ENCODE measurements at regions not wholly inside any gene's neighbourhood (a gene's known extent, or its start where the extent isn't known, plus 50 kb on each side); places are given as distances from the start of the nearest gene placed in this dataset.

GRCh38 chr6:15922510-15923250 is 206.2 kb upstream of the MYLIP start:
- Histone ChIP-seq H2AFZ (no peak overlapping the region), H3K4me2 (ENCODE audit: low read length) (no peak overlapping the region), H3K79me2 (no peaks in the 10 kb centered on the region), H3K9me3 (ENCODE audit: control insufficient read depth, low read length) (no peaks in the 10 kb centered on the region), H3K36me3 (ENCODE audit: control insufficient read depth, insufficient read depth, low read length) (no peaks in the 10 kb centered on the region), H3K4me3 (ENCODE audit: low read depth, low read length) (no peak overlapping the region), H3K27me3 (ENCODE audit: control insufficient read depth, insufficient read depth, low read length) (no peaks in the 10 kb centered on the region), H3K4me1 (no peaks in the 10 kb centered on the region), H3K27ac (no peak overlapping the region), H3K9ac (no peak overlapping the region)
- TF ChIP-seq CTCF (IDR thresholded peaks at IDR 0.05) = no peak

GRCh38 chr6:15921243-15921642 is 207.6 kb upstream of the MYLIP start:
- H3K4me3 ChIP-seq (ENCODE audit: low read depth, low read length) = no peak overlapping the region
- H3K27me3 ChIP-seq (ENCODE audit: control insufficient read depth, insufficient read depth, low read length) = no peaks in the 10 kb centered on the region
- TF ChIP-seq CTCF (IDR thresholded peaks at IDR 0.05) = no peak
- no peaks in the 10 kb centered on the region for H3K9me3 ChIP-seq (ENCODE audit: control insufficient read depth, low read length)
- H3K4me1 ChIP-seq = no peaks in the 10 kb centered on the region
- H3K4me2 ChIP-seq (ENCODE audit: low read length) = no peak overlapping the region
- no peak overlapping the region for H2AFZ ChIP-seq
- H3K36me3 ChIP-seq (ENCODE audit: control insufficient read depth, insufficient read depth, low read length) = no peaks in the 10 kb centered on the region
- no peak overlapping the region for H3K27ac ChIP-seq
- no peak overlapping the region for H3K9ac ChIP-seq
- no peaks in the 10 kb centered on the region for H3K79me2 ChIP-seq

- H2AFZ ChIP-seq = no peak overlapping the region
- no peaks in the 10 kb centered on the region for H3K9me3 ChIP-seq (ENCODE audit: control insufficient read depth, low read length)
Observed at GRCh38 chr6:15916581-15916980, 212.3 kb upstream of the MYLIP start.

GRCh38 chr6:15915508-15916178 is 213.2 kb upstream of the MYLIP start:
- Histone ChIP-seq H3K27me3 (ENCODE audit: control insufficient read depth, insufficient read depth, low read length) (no peaks in the 10 kb centered on the region), H2AFZ (no peak overlapping the region), H3K9me3 (ENCODE audit: control insufficient read depth, low read length) (no peaks in the 10 kb centered on the region), H3K9ac (no peak overlapping the region), H3K36me3 (ENCODE audit: control insufficient read depth, insufficient read depth, low read length) (no peaks in the 10 kb centered on the region), H3K4me1 (no peaks in the 10 kb centered on the region), H3K4me2 (ENCODE audit: low read length) (no peak overlapping the region), H3K27ac (no peak overlapping the region), H3K79me2 (no peaks in the 10 kb centered on the region), H3K4me3 (ENCODE audit: low read depth, low read length) (no peak overlapping the region)
- TF ChIP-seq CTCF (IDR thresholded peaks at IDR 0.05) = no peak

More at GRCh38 chr6:15916581-15916980, 212.3 kb upstream of the MYLIP start:
- H3K4me1 ChIP-seq = no peaks in the 10 kb centered on the region
- no peak overlapping the region for H3K9ac ChIP-seq
- H3K27ac ChIP-seq = no peak overlapping the region
- H3K4me2 ChIP-seq (ENCODE audit: low read length) = no peak overlapping the region
- no peak overlapping the region for H3K4me3 ChIP-seq (ENCODE audit: low read depth, low read length)
- H3K36me3 ChIP-seq (ENCODE audit: control insufficient read depth, insufficient read depth, low read length) = no peaks in the 10 kb centered on the region
- TF ChIP-seq CTCF (IDR thresholded peaks at IDR 0.05) = no peak
- no peaks in the 10 kb centered on the region for H3K79me2 ChIP-seq
- no peaks in the 10 kb centered on the region for H3K27me3 ChIP-seq (ENCODE audit: control insufficient read depth, insufficient read depth, low read length)

Data from parathyroid adenoma (tissue), 2 donors.